Thoracic aorta (tissue), 2 donors: ENCODE measurements at regions not wholly inside any gene's neighbourhood (a gene's known extent, or its start where the extent isn't known, plus 50 kb on each side); places are given as distances from the start of the nearest gene placed in this dataset.

Experiments used
- ATAC-seq: fragments of 150-250 bp; one replicate; pipeline ENCODE4 v1.8.0; 2017; ENCODE audit warnings: low read depth; ENCODE audit not compliant: insufficient number of reproducible peaks, low FRiP score
- DNase-seq: peaks from one replicate; pipeline ENCODE4 v3.0.0-alpha.2; 2020; ENCODE audit warnings: low spot score
- H3K27ac ChIP-seq, 2 donors: fragments of 200-600 bp; sonication (generic); 1 replicate in 1 of 2; 2 replicates in 1 of 2; pipeline ENCODE4 v1.5.1; 2016; ENCODE audit warnings: mild to moderate bottlenecking in 2 of 2, moderate library complexity in 2 of 2
- H3K27me3 ChIP-seq: fragments of 200-600 bp; sonication (generic); replicated peaks from 2 replicates; pipeline ENCODE4 v1.6.0; 2016; ENCODE audit warnings: mild to moderate bottlenecking; ENCODE audit not compliant: insufficient read depth
- H3K36me3 ChIP-seq: fragments of 200-600 bp; sonication (generic); one replicate; pipeline ENCODE4 v1.5.1; 2016
- H3K4me1 ChIP-seq, 2 donors: fragments of 200-600 bp; sonication (generic); 1 replicate in 1 of 2; 2 replicates in 1 of 2; pipeline versions ENCODE4 v1.5.1 to v1.6.0; 2016; ENCODE audit warnings: low read depth in 2 of 2, mild to moderate bottlenecking in 1 of 2; ENCODE audit not compliant: control insufficient read depth in 1 of 2
- H3K4me3 ChIP-seq: fragments of 200-600 bp; sonication (generic); 2 replicates; pipeline ENCODE4 v1.5.1; 2016; ENCODE audit warnings: mild to moderate bottlenecking
- H3K9me3 ChIP-seq: fragments of 200-600 bp; sonication (generic); 2 replicates; pipeline ENCODE4 v1.5.1; 2016
- CTCF ChIP-seq: fragments of 200-600 bp; sonication (generic); IDR thresholded peaks from one replicate; pipeline ENCODE4 v1.5.1; 2019; ENCODE audit warnings: antibody characterized with exemption

- no peaks in the 10 kb centered on the region for H3K36me3 ChIP-seq
- DNase-seq, result no peak
- H3K27ac ChIP-seq, result no peak overlapping the region
- no peak for TF ChIP-seq CTCF
- H3K4me1 ChIP-seq, result no peaks in the 10 kb centered on the region
- no peaks in the 10 kb centered on the region for H3K9me3 ChIP-seq
- no peak overlapping the region for H3K4me3 ChIP-seq
- no peaks in the 10 kb centered on the region for H3K27me3 ChIP-seq
- no peak for ATAC-seq
Measured at GRCh38 chr12:42704810-42705401, 115.4 kb upstream of the PRICKLE1 start.

GRCh38 chr12:42704340-42704739 lies 114.8 kb upstream of the PRICKLE1 start:
- DNase-seq (no peak), ATAC-seq (no peak)
- Histone ChIP-seq H3K4me3 (no peak overlapping the region), H3K36me3 (no peaks in the 10 kb centered on the region), H3K9me3 (no peaks in the 10 kb centered on the region), H3K27me3 (no peaks in the 10 kb centered on the region), H3K4me1 (no peaks in the 10 kb centered on the region), H3K27ac (no peak overlapping the region)
- TF ChIP-seq CTCF, result no peak

- DNase-seq, result no peak
- Histone ChIP-seq H3K36me3 (no peaks in the 10 kb centered on the region), H3K4me3 (no peak overlapping the region), H3K4me1 (no peaks in the 10 kb centered on the region), H3K27ac (no peak overlapping the region), H3K27me3 (no peaks in the 10 kb centered on the region), H3K9me3 (no peaks in the 10 kb centered on the region)
- TF ChIP-seq CTCF, result no peak
- no peak for ATAC-seq
Measured at GRCh38 chr12:42701084-42701483, 111.5 kb upstream of the PRICKLE1 start.

GRCh38 chr12:42698213-42698612 lies 108.7 kb upstream of the PRICKLE1 start:
- H3K27me3 ChIP-seq, result no peaks in the 10 kb centered on the region
- no peak for ATAC-seq
- no peak for DNase-seq
- no peaks in the 10 kb centered on the region for H3K36me3 ChIP-seq
- TF ChIP-seq CTCF, result no peak
- H3K9me3 ChIP-seq, result no peaks in the 10 kb centered on the region
- no peaks in the 10 kb centered on the region for H3K4me1 ChIP-seq
- H3K27ac ChIP-seq, result no peak overlapping the region
- no peak overlapping the region for H3K4me3 ChIP-seq

- TF ChIP-seq CTCF, result no peak
- H3K27ac ChIP-seq, result no peak overlapping the region
- H3K4me3 ChIP-seq, result no peak overlapping the region
- no peaks in the 10 kb centered on the region for H3K4me1 ChIP-seq
- ATAC-seq, result no peak
- no peaks in the 10 kb centered on the region for H3K36me3 ChIP-seq
- DNase-seq, result no peak
- no peaks in the 10 kb centered on the region for H3K27me3 ChIP-seq
- H3K9me3 ChIP-seq, result no peaks in the 10 kb centered on the region
Measured at GRCh38 chr12:42696406-42697149, 107.0 kb upstream of the PRICKLE1 start.
